ENCODE measurements at regions not wholly inside any gene's neighbourhood (a gene's known extent, or its start where the extent isn't known, plus 50 kb on each side); places are given as distances from the start of the nearest gene placed in this dataset.

DNA sequence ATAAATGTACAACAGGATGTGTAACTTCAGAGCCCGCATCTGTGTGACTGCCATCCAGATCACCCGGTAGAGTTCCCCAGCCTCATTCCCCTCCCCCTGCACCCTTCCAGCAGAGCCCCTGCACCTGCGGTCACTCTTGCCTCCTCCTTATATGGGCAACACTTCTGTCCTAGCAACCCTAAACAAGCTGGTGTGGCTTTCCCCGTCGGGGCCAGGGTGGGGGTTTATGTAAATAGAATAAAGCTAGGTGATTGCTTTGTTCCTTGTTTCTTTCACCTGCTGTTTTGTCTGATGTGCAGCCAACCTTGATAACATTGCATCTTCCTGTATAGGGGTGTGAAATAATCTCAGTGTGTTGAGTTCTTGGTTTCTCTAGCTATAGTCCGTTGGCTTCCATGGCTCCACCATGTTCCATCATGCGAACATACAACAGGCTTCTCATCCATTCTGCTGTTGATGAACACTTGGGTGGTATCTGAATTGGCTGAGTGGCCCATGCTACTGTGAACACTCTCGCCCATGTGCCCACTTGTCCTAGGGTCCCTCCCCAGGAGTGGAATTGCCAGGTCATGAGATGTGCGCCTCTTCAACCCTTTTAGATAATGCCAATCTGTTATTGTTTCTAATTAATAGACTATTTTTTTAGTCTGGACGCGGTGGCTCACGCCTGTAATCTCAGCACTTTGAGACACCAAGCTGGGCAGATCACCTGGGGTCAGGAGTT, 102.2 kb downstream of the KIF26A start:
- no peak for TF ChIP-seq FOXM1 (IDR thresholded peaks at IDR 0.05; ENCODE audit: borderline replicate concordance)
- TF ChIP-seq NFRKB (IDR thresholded peaks at IDR 0.05) = no peak
- no peak for TF ChIP-seq SUZ12 (IDR thresholded peaks at IDR 0.05)
- no peak for TF ChIP-seq ELF4 (IDR thresholded peaks at IDR 0.05)
- TF ChIP-seq TARDBP (IDR thresholded peaks at IDR 0.05) = no peak
- no peak for TF ChIP-seq HDGF (IDR thresholded peaks at IDR 0.05; ENCODE audit: borderline replicate concordance)
- no peak for TF ChIP-seq FOXA1 (IDR thresholded peaks at IDR 0.05)
- no peak for TF ChIP-seq FOXK2 (IDR thresholded peaks at IDR 0.05)
- TF ChIP-seq BHLHE40 (IDR thresholded peaks at IDR 0.05; ENCODE audit: borderline replicate concordance) = no peak
- TF ChIP-seq SP1 (IDR thresholded peaks at IDR 0.05) = no peak
- TF ChIP-seq LEF1 (IDR thresholded peaks at IDR 0.05; ENCODE audit: borderline replicate concordance) = no peak
- TF ChIP-seq ZNF384 (IDR thresholded peaks at IDR 0.05) = no peak
- TF ChIP-seq ARNT (IDR thresholded peaks at IDR 0.05) = no peak
- TF ChIP-seq CTBP1 (IDR thresholded peaks at IDR 0.05; ENCODE audit: borderline replicate concordance) = no peak

All from HEK293T (cell line).